22Rv1 (cell line): ENCODE measurements at regions not wholly inside any gene's neighbourhood (a gene's known extent, or its start where the extent isn't known, plus 50 kb on each side); places are given as distances from the start of the nearest gene placed in this dataset.
"Not testable (repeated sequence)": the region's sequence is repeated elsewhere in the genome, so short reads cannot be mapped to it uniquely, and the experiment has no call there.

Experiments
- CTCF ChIP-seq: fragments of 450-650 bp; IDR thresholded peaks from 2 replicates; pipeline ENCODE4 v1.5.1; 2017; ENCODE audit warnings: mild to moderate bottlenecking
- ZFX ChIP-seq: fragments of 450-650 bp; IDR thresholded peaks from 2 replicates; pipeline ENCODE4 v1.6.1; 2017; ENCODE audit warnings: antibody characterized with exemption, borderline replicate concordance

GRCh38 chr1:18579267-18579666 lies 51.4 kb upstream of the PAX7 start:
- TF ChIP-seq CTCF, ZFX: not testable (repeated sequence)
